ENCODE measurements at regions not wholly inside any gene's neighbourhood (a gene's known extent, or its start where the extent isn't known, plus 50 kb on each side); places are given as distances from the start of the nearest gene placed in this dataset.
"Not testable (repeated sequence)": the region's sequence is repeated elsewhere in the genome, so short reads cannot be mapped to it uniquely, and the experiment has no call there.

GRCh38 chr2:59754011-59754735, 799.3 kb downstream of the BCL11A start:
- TF ChIP-seq CTCF (IDR thresholded peaks at IDR 0.05; ENCODE audit: low read depth, low read length, missing control alignments) = peak; percentile 37
- DNase-seq (ENCODE audit: low read depth) = no peak

GRCh38 chr2:59752512-59752911, 800.9 kb downstream of the BCL11A start:
- H3K4me3 ChIP-seq (ENCODE audit: low read depth, low read length) = no peak overlapping the region
- TF ChIP-seq CTCF (IDR thresholded peaks at IDR 0.05; ENCODE audit: low read depth, low read length, missing control alignments) = no peak
- DNase-seq (ENCODE audit: low read depth) = no peak

More at GRCh38 chr2:59754011-59754735, 799.3 kb downstream of the BCL11A start:
- H3K4me3 ChIP-seq (ENCODE audit: low read depth, low read length) = no peak overlapping the region

GRCh38 chr2:59752071-59752470, 801.4 kb downstream of the BCL11A start:
- no peak for TF ChIP-seq CTCF (IDR thresholded peaks at IDR 0.05; ENCODE audit: low read depth, low read length, missing control alignments)
- no peak for DNase-seq (ENCODE audit: low read depth)
- H3K4me3 ChIP-seq (ENCODE audit: low read depth, low read length) = no peak overlapping the region

- not testable (repeated sequence) for H3K4me3 ChIP-seq (ENCODE audit: low read depth, low read length); DNase-seq (ENCODE audit: low read depth)
Measured at GRCh38 chr2:59751214-59751613, 802.2 kb downstream of the BCL11A start.

GRCh38 chr2:59746291-59746690, 807.2 kb downstream of the BCL11A start:
- no peak overlapping the region for H3K4me3 ChIP-seq (ENCODE audit: low read depth, low read length)
- DNase-seq (ENCODE audit: low read depth) = no peak
- TF ChIP-seq CTCF (IDR thresholded peaks at IDR 0.05; ENCODE audit: low read depth, low read length, missing control alignments) = no peak

GRCh38 chr2:59745085-59745484, 808.4 kb downstream of the BCL11A start:
- no peak for TF ChIP-seq CTCF (IDR thresholded peaks at IDR 0.05; ENCODE audit: low read depth, low read length, missing control alignments)
- no peak overlapping the region for H3K4me3 ChIP-seq (ENCODE audit: low read depth, low read length)
- DNase-seq (ENCODE audit: low read depth) = no peak

GRCh38 chr2:59744436-59744835, 809.0 kb downstream of the BCL11A start:
- TF ChIP-seq CTCF (IDR thresholded peaks at IDR 0.05; ENCODE audit: low read depth, low read length, missing control alignments) = no peak
- no peak for DNase-seq (ENCODE audit: low read depth)
- H3K4me3 ChIP-seq (ENCODE audit: low read depth, low read length) = no peak overlapping the region
